Lower leg skin (tissue), 3 donors: ENCODE measurements at regions not wholly inside any gene's neighbourhood (a gene's known extent, or its start where the extent isn't known, plus 50 kb on each side); places are given as distances from the start of the nearest gene placed in this dataset.

Experiments used
- CTCF ChIP-seq, 3 donors: fragments of 450-650 bp; IDR thresholded peaks; one replicate each; pipeline ENCODE4 v1.5.1; 2016; ENCODE audit warnings: antibody characterized with exemption in 3 of 3, mild to moderate bottlenecking in 3 of 3, moderate library complexity in 2 of 3
- POLR2A ChIP-seq, 2 donors: fragments of 450-650 bp; IDR thresholded peaks; one replicate each; pipeline ENCODE4 v1.6.1; 2016 to 2017; ENCODE audit warnings: antibody characterized with exemption in 2 of 2, mild to moderate bottlenecking in 1 of 2, moderate library complexity in 1 of 2

GRCh38 chr2:163175294-163175693, 336.7 kb upstream of the KCNH7 start:
- TF ChIP-seq CTCF (IDR thresholded peaks at IDR 0.05) (no peak), POLR2A (IDR thresholded peaks at IDR 0.05) (no peak)
